ENCODE measurements at regions not wholly inside any gene's neighbourhood (a gene's known extent, or its start where the extent isn't known, plus 50 kb on each side); places are given as distances from the start of the nearest gene placed in this dataset.

GRCh38 chr22:49506010-49506400 is 321.7 kb downstream of the BRD1 start:
- Histone ChIP-seq H3K36me3 (ENCODE audit: control insufficient read depth, insufficient read depth, low read length) (no peaks in the 10 kb centered on the region), H3K4me3 (ENCODE audit: low read length) (no peak overlapping the region), H3K27me3 (ENCODE audit: control insufficient read depth, insufficient read depth, low read length) (no peaks in the 10 kb centered on the region), H3K27ac (ENCODE audit: low read length) (no peak overlapping the region), H3K9me3 (ENCODE audit: control insufficient read depth, insufficient read depth, low read length) (no peaks in the 10 kb centered on the region), H3K4me1 (ENCODE audit: control insufficient read depth, insufficient read depth, low read length) (no peaks in the 10 kb centered on the region)
- intact Hi-C loops (cut with micrococcal nuclease) = no loop called here
- DNase-seq = no peak
- peaks cover 6% of the 10 kb centered on the region for H3K36me3 Mint-ChIP-seq
- no peak for TF ChIP-seq CTCF (IDR thresholded peaks at IDR 0.05)
- 91% methylated on average over 6 of the region's 6 CpGs for WGBS (ENCODE audit: insufficient coverage)
- no peak for ATAC-seq
- H3K9me3 Mint-ChIP-seq = peaks cover 2% of the 10 kb centered on the region in 2 donors
- no peak overlapping the region for H3K27ac Mint-ChIP-seq
- H3K4me3 Mint-ChIP-seq = no peak overlapping the region
- peaks cover 4 to 8% of the 10 kb centered on the region in 2 donors for H3K4me1 Mint-ChIP-seq
- H3K27me3 Mint-ChIP-seq (ENCODE audit: low read depth in 2 of 2) = no peaks in the 10 kb centered on the region

- H3K9me3 Mint-ChIP-seq = peaks cover 0 to 2% of the 10 kb centered on the region in 2 donors
- WGBS (ENCODE audit: insufficient coverage) = 94% methylated on average over 6 of the region's 7 CpGs
- peaks cover under 1% of the 10 kb centered on the region for H3K36me3 Mint-ChIP-seq
- Histone ChIP-seq H3K36me3 (ENCODE audit: control insufficient read depth, insufficient read depth, low read length) (no peaks in the 10 kb centered on the region), H3K4me3 (ENCODE audit: low read length) (no peak overlapping the region), H3K4me1 (ENCODE audit: control insufficient read depth, insufficient read depth, low read length) (no peaks in the 10 kb centered on the region), H3K27ac (ENCODE audit: low read length) (no peak overlapping the region), H3K9me3 (ENCODE audit: control insufficient read depth, insufficient read depth, low read length) (no peaks in the 10 kb centered on the region), H3K27me3 (ENCODE audit: control insufficient read depth, insufficient read depth, low read length) (no peaks in the 10 kb centered on the region)
- intact Hi-C loops (cut with micrococcal nuclease) = no loop called here
- peaks cover 0 to 7% of the 10 kb centered on the region in 2 donors for H3K4me1 Mint-ChIP-seq
- H3K27ac Mint-ChIP-seq = no peak overlapping the region
- DNase-seq (no peak), ATAC-seq (no peak)
- no peak overlapping the region for H3K4me3 Mint-ChIP-seq
- no peaks in the 10 kb centered on the region for H3K27me3 Mint-ChIP-seq (ENCODE audit: low read depth in 2 of 2)
- TF ChIP-seq CTCF (IDR thresholded peaks at IDR 0.05) = no peak
Observed at GRCh38 chr22:49505337-49506009, 322.2 kb downstream of the BRD1 start.

- Mint-ChIP-seq H3K27me3 (ENCODE audit: low read depth in 2 of 2) (no peaks in the 10 kb centered on the region), H3K36me3 (no peaks in the 10 kb centered on the region)
- ATAC-seq = no peak
Observed at GRCh38 chr22:49503896-49504521, 323.7 kb downstream of the BRD1 start.

More at GRCh38 chr22:49503896-49504521, 323.7 kb downstream of the BRD1 start:
- no peaks in the 10 kb centered on the region for H3K36me3 ChIP-seq (ENCODE audit: control insufficient read depth, insufficient read depth, low read length)
- Mint-ChIP-seq H3K9me3 (no peaks in the 10 kb centered on the region), H3K4me1 (peaks cover 0 to 7% of the 10 kb centered on the region in 2 donors), H3K27ac (no peak overlapping the region), H3K4me3 (no peak overlapping the region)
- no peaks in the 10 kb centered on the region for H3K4me1 ChIP-seq (ENCODE audit: control insufficient read depth, insufficient read depth, low read length)
- no peak overlapping the region for H3K27ac ChIP-seq (ENCODE audit: low read length)
- TF ChIP-seq CTCF (IDR thresholded peaks at IDR 0.05) = no peak
- no peak for DNase-seq
- no peak overlapping the region for H3K4me3 ChIP-seq (ENCODE audit: low read length)
- intact Hi-C loops (cut with micrococcal nuclease) = no loop called here
- H3K27me3 ChIP-seq (ENCODE audit: control insufficient read depth, insufficient read depth, low read length) = no peaks in the 10 kb centered on the region
- 84% methylated on average over 6 of the region's 6 CpGs for WGBS (ENCODE audit: insufficient coverage)
- no peaks in the 10 kb centered on the region for H3K9me3 ChIP-seq (ENCODE audit: control insufficient read depth, insufficient read depth, low read length)
